PC-3 (cell line): ENCODE measurements at regions not wholly inside any gene's neighbourhood (a gene's known extent, or its start where the extent isn't known, plus 50 kb on each side); places are given as distances from the start of the nearest gene placed in this dataset.

Experiments used
- ATAC-seq: fragments of 200-7000 bp; cut with Tn5 transposase; 2 replicates; pipeline ENCODE4 v1.9.1; 2020; ENCODE audit warnings: mild to moderate bottlenecking, moderate library complexity
- BruUV-seq: library from RNA; stranded (reverse); fragments of 400-500 nt; replicated peaks from 2 replicates; lab custom pipeline; 2021; lab: Mats Ljungman, UMichigan
- CTCF ChIA-PET: fragments of 300-600 bp; sonication (Branson Sonifier 250); formaldehyde crosslinking; loops from one replicate; lab custom pipeline; 2022; ENCODE audit warnings: antibody characterized with exemption; lab: Charles Lee
- POLR2A ChIA-PET: fragments of 300-600 bp; sonication (Branson Sonifier 250); formaldehyde crosslinking; loops from one replicate; lab custom pipeline; 2022; ENCODE audit warnings: antibody characterized with exemption; ENCODE audit not compliant: unreplicated experiment; lab: Charles Lee
- DNase-seq: peaks from one replicate; pipeline ENCODE4 v3.0.0-alpha.2; 2015
- H2AFZ ChIP-seq: fragments of 300-600 bp; sonication (generic); 2 replicates; pipeline ENCODE4 v1.6.0; 2016; ENCODE audit warnings: antibody characterized with exemption, low read length
- H3F3A ChIP-seq: fragments of 300-600 bp; sonication (generic); one replicate; pipeline ENCODE4 v1.6.0; 2017; ENCODE audit warnings: antibody characterized with exemption, low read length, control low read depth, mild to moderate bottlenecking; ENCODE audit not compliant: unreplicated experiment
- H3K27ac ChIP-seq: fragments of 300-600 bp; sonication (generic); 2 replicates; pipeline ENCODE4 v1.5.1; 2016; ENCODE audit warnings: mild to moderate bottlenecking, low read length
- H3K27me3 ChIP-seq: fragments of 300-600 bp; sonication (generic); 2 replicates; pipeline ENCODE4 v1.6.1; 2016; ENCODE audit warnings: low read length, mixed read lengths
- H3K36me3 ChIP-seq: fragments of 300-600 bp; sonication (generic); 2 replicates; pipeline ENCODE4 v1.6.1; 2016; ENCODE audit warnings: low read depth, mixed run types, low read length, mixed read lengths
- H3K4me1 ChIP-seq: fragments of 300-600 bp; sonication (generic); 2 replicates; pipeline ENCODE4 v1.5.1; 2016; ENCODE audit warnings: low read length; ENCODE audit not compliant: insufficient read depth
- H3K4me2 ChIP-seq: fragments of 300-600 bp; sonication (generic); 2 replicates; pipeline ENCODE4 v1.6.0; 2016; ENCODE audit warnings: low read length
- H3K4me3 ChIP-seq: fragments of 300-600 bp; sonication (generic); 2 replicates; pipeline ENCODE4 v1.5.1; 2016; ENCODE audit warnings: mild to moderate bottlenecking, low read length, mixed read lengths
- H3K79me2 ChIP-seq: fragments of 300-600 bp; sonication (generic); 2 replicates; pipeline ENCODE4 v1.6.1; 2017; ENCODE audit warnings: low read length, mixed read lengths
- H3K9ac ChIP-seq: fragments of 300-600 bp; sonication (generic); 2 replicates; pipeline ENCODE4 v1.6.0; 2016; ENCODE audit warnings: mild to moderate bottlenecking, low read length
- H3K9me2 ChIP-seq: fragments of 300-600 bp; sonication (generic); replicated peaks from 2 replicates; pipeline ENCODE4 v1.6.1; 2016; ENCODE audit warnings: mixed run types, low read length, mixed read lengths
- H3K9me3 ChIP-seq: fragments of 300-600 bp; sonication (generic); 2 replicates; pipeline ENCODE4 v1.6.1; 2016; ENCODE audit warnings: low read length, mixed read lengths
- H4K20me1 ChIP-seq: fragments of 300-600 bp; sonication (generic); 2 replicates; pipeline ENCODE4 v1.6.1; 2016; ENCODE audit warnings: low read length, mixed read lengths
- EZH2 ChIP-seq: fragments of 300-600 bp; sonication (generic); IDR thresholded peaks from one replicate; pipeline ENCODE4 v1.6.1; 2017; ENCODE audit warnings: antibody characterized with exemption, mild to moderate bottlenecking, low read length; ENCODE audit not compliant: unreplicated experiment
- EZH2phosphoT487 ChIP-seq: fragments of 300-600 bp; sonication (generic); IDR thresholded peaks from 2 replicates; pipeline ENCODE4 v1.6.1; 2018; ENCODE audit warnings: mild to moderate bottlenecking, antibody characterized with exemption, low read length, borderline replicate concordance
- intact Hi-C: fragments of 100-400 bp; cut with micrococcal nuclease; formaldehyde crosslinking; loops from 2 replicates; pipeline ENCODE4 v1.9.0; 2023
- TF ChIP-seq, protein P1 (sequence below): fragments of 300-600 bp; sonication (generic); conservative IDR thresholded peaks from 2 replicates; pipeline ENCODE4 v1.5.1; 2017; ENCODE audit warnings: antibody characterized with exemption, low read depth, mild to moderate bottlenecking, low read length

DNA sequence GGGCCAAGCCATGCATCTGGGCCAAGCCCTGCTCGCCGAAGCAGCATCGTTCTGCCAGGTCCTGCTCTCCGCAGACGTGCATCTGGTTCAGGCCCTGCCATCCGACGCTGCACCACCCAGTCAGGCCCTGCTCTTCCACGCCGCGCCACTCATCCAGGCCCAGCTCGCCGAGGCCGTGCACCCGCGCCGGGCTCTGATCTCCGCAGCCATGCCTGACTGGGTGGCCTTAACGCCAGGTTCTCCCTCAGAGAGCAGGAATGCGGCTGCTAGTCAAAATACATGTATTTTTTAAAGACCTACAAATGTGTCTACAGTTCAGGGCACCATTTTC is 891.1 kb upstream of the CTNND2 start:
- TF ChIP-seq, protein P1, sequence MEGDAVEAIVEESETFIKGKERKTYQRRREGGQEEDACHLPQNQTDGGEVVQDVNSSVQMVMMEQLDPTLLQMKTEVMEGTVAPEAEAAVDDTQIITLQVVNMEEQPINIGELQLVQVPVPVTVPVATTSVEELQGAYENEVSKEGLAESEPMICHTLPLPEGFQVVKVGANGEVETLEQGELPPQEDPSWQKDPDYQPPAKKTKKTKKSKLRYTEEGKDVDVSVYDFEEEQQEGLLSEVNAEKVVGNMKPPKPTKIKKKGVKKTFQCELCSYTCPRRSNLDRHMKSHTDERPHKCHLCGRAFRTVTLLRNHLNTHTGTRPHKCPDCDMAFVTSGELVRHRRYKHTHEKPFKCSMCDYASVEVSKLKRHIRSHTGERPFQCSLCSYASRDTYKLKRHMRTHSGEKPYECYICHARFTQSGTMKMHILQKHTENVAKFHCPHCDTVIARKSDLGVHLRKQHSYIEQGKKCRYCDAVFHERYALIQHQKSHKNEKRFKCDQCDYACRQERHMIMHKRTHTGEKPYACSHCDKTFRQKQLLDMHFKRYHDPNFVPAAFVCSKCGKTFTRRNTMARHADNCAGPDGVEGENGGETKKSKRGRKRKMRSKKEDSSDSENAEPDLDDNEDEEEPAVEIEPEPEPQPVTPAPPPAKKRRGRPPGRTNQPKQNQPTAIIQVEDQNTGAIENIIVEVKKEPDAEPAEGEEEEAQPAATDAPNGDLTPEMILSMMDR: no peak
- TF ChIP-seq EZH2phosphoT487: no peak
- TF ChIP-seq EZH2: no peak
- POLR2A ChIA-PET: no interaction called here
- H3K4me2 ChIP-seq: no peak overlapping the region

DNA sequence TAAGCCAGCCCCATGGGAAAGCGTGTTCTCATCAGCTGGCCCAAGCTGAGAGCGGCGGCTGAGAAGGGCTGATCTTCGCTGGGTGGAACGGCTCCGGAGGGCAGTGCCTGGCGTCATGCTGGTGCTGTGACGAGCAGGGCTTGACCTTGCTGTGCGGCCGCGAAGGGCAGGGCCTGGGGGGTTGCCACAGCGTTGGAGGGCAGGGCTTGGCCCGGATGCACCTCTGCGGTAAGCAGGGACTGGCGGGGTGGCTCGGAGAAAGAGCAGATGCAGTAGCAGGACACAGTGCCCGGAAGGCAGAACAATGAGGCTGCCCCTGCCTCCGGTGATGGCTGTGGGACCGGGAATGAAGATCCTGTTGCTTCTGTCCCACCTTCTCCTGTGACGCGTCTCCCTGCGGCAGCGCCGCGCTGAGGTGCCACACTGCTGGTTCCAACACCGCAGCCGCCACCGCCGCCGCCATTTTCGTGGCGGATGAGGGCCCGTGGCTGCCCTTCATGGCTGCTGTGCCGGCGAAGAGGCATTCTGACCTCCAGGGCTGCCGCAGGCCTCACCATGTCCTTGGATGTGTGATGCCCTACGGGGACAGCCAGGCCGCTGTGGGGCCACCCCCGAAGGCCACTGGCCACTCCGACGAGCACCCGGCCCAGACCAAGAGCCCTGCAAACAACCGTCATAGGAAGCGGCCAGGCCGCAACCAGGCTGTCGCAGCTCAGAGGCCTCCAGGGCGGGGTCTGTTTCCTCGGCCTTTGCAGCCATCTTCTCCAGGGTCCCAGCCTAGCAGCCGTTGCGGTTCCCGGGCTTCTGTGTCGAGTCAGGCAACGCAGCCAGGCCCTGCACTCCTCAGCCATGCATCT is 890.5 kb upstream of the CTNND2 start:
- DNase-seq (no peak), ATAC-seq (no peak)
- Histone ChIP-seq H3K9me2 (no peaks in the 10 kb centered on the region), H3K27me3 (no peaks in the 10 kb centered on the region), H3K4me2 (no peak overlapping the region), H4K20me1 (no peaks in the 10 kb centered on the region), H3K9me3 (no peaks in the 10 kb centered on the region), H3K9ac (no peak overlapping the region), H2AFZ (no peak overlapping the region), H3F3A (no peaks in the 10 kb centered on the region), H3K4me3 (no peak overlapping the region), H3K36me3 (no peaks in the 10 kb centered on the region), H3K4me1 (no peaks in the 10 kb centered on the region), H3K27ac (no peak overlapping the region), H3K79me2 (no peaks in the 10 kb centered on the region)
- CTCF ChIA-PET: no interaction called here
- intact Hi-C loops: no loop called here
- POLR2A ChIA-PET: no interaction called here
- no TSS peak for BruUV-seq
- no peak for TF ChIP-seq EZH2

More for the DNA sequence above, 891.1 kb upstream of the CTNND2 start:
- BruUV-seq: no TSS peak
- Histone ChIP-seq H2AFZ (no peak overlapping the region), H4K20me1 (no peaks in the 10 kb centered on the region), H3F3A (no peaks in the 10 kb centered on the region), H3K36me3 (no peaks in the 10 kb centered on the region), H3K27ac (no peak overlapping the region), H3K27me3 (no peaks in the 10 kb centered on the region), H3K4me3 (no peak overlapping the region), H3K9me3 (no peaks in the 10 kb centered on the region), H3K79me2 (no peaks in the 10 kb centered on the region), H3K4me1 (no peaks in the 10 kb centered on the region), H3K9ac (no peak overlapping the region), H3K9me2 (no peaks in the 10 kb centered on the region)
- DNase-seq (no peak), ATAC-seq (no peak)
- CTCF ChIA-PET: no interaction called here
- intact Hi-C loops: no loop called here

DNA sequence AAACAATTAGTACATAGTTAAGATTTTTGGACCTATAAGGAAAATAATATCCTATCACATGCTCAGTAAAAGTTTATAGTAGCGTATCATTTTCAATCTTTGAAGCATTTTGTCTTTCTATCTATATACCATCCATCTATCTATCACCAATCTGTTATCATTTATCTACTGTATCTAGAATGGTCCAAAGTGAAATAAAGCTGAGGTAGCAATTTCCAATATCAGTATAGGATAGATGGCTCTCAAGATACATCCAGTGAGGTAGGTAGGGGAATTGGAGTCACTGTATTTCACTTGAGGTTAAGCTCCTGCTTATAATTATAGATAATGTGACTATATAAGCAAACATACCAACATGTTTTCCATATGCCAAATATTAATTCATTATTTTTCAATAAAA is 889.1 kb upstream of the CTNND2 start:
- no peaks in the 10 kb centered on the region for H3K79me2 ChIP-seq
- POLR2A ChIA-PET: no interaction called here
- intact Hi-C loops: no loop called here
- H4K20me1 ChIP-seq: no peaks in the 10 kb centered on the region
- no peak for DNase-seq
- no peaks in the 10 kb centered on the region for H3K27me3 ChIP-seq
- TF ChIP-seq EZH2phosphoT487 (no peak), EZH2 (no peak)
- TF ChIP-seq, protein P1: no peak
- no peak overlapping the region for H3K4me3 ChIP-seq
- BruUV-seq: no TSS peak
- CTCF ChIA-PET: no interaction called here
- no peak overlapping the region for H3K27ac ChIP-seq
- H3F3A ChIP-seq: no peaks in the 10 kb centered on the region
- H3K9me3 ChIP-seq: no peaks in the 10 kb centered on the region
- H3K36me3 ChIP-seq: no peaks in the 10 kb centered on the region
- H3K4me2 ChIP-seq: no peak overlapping the region
- no peak overlapping the region for H3K9ac ChIP-seq
- ATAC-seq: no peak
- no peaks in the 10 kb centered on the region for H3K9me2 ChIP-seq
- H3K4me1 ChIP-seq: no peaks in the 10 kb centered on the region
- H2AFZ ChIP-seq: no peak overlapping the region
